ENCODE measurements at regions not wholly inside any gene's neighbourhood (a gene's known extent, or its start where the extent isn't known, plus 50 kb on each side); places are given as distances from the start of the nearest gene placed in this dataset.

DNA sequence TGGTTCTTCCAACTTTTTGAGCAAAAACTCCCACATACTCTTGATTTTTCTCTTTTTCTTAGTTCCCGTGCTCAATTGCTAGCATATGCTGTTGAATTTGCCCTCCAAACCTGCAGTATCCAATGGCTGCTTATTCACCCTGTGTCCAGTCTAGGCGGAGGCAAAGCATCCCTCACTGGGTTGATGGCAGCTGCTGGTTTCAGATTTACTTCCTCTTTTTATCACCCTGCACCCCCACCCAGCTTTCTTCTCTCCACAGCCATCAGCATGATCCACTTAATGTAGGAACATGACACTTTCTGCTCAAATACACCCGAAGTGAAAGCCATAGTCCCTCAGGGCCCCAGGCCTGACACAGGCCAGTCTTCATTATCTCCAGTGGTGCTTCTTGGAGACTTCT lies 87.6 kb upstream of the ADARB2 start:
- Histone ChIP-seq H3K27me3 (ENCODE audit: control insufficient read depth in 5 of 5, insufficient read depth in 4 of 5, low read length in 5 of 5) (no peaks in the 10 kb centered on the region), H3K27ac (ENCODE audit: low read depth, low read length) (no peak overlapping the region), H3K9me3 (ENCODE audit: control insufficient read depth in 5 of 5, low read length in 5 of 5) (peaks cover 0 to 13% (median 4%) of the 10 kb centered on the region in 5 donors), H3K9ac (ENCODE audit: low read length in 5 of 5) (no peak overlapping the region), H3K4me1 (ENCODE audit: control insufficient read depth in 5 of 5, insufficient read depth in 5 of 5, low read length in 5 of 5) (no peaks in the 10 kb centered on the region), H3K4me3 (ENCODE audit: low read depth in 1 of 5, low read length in 5 of 5) (no peak overlapping the region), H3K36me3 (ENCODE audit: control insufficient read depth in 5 of 5, insufficient read depth in 5 of 5, low read length in 5 of 5) (no peaks in the 10 kb centered on the region)

DNA sequence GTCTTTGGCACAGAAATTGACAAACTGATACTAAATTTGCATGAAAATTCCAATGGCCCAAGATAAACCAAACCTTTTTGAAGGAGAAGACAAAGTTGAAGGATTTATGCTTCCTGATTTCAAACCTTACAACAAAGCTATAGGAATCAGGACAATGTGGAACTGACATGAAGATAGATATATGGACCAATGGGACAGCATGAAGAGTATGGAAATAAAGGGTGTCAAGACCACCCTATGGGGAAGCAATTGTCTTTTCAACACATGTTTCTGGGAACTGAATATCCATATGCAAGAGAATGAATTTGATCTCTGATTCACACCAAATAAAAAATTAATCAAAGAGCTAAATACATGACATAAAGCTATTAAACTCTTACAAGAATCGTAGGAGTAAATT lies 77.2 kb upstream of the ADARB2 start:
- Histone ChIP-seq H3K36me3 (ENCODE audit: control insufficient read depth in 5 of 5, insufficient read depth in 5 of 5, low read length in 5 of 5) (no peaks in the 10 kb centered on the region), H3K4me3 (ENCODE audit: low read depth in 1 of 5, low read length in 5 of 5) (no peak overlapping the region), H3K27ac (ENCODE audit: low read depth, low read length) (no peak overlapping the region), H3K27me3 (ENCODE audit: control insufficient read depth in 5 of 5, insufficient read depth in 4 of 5, low read length in 5 of 5) (no peaks in the 10 kb centered on the region), H3K9me3 (ENCODE audit: control insufficient read depth in 5 of 5, low read length in 5 of 5) (peaks cover 0 to 19% (median 6%) of the 10 kb centered on the region in 5 donors), H3K9ac (ENCODE audit: low read length in 5 of 5) (no peak overlapping the region), H3K4me1 (ENCODE audit: control insufficient read depth in 5 of 5, insufficient read depth in 5 of 5, low read length in 5 of 5) (no peaks in the 10 kb centered on the region)

DNA sequence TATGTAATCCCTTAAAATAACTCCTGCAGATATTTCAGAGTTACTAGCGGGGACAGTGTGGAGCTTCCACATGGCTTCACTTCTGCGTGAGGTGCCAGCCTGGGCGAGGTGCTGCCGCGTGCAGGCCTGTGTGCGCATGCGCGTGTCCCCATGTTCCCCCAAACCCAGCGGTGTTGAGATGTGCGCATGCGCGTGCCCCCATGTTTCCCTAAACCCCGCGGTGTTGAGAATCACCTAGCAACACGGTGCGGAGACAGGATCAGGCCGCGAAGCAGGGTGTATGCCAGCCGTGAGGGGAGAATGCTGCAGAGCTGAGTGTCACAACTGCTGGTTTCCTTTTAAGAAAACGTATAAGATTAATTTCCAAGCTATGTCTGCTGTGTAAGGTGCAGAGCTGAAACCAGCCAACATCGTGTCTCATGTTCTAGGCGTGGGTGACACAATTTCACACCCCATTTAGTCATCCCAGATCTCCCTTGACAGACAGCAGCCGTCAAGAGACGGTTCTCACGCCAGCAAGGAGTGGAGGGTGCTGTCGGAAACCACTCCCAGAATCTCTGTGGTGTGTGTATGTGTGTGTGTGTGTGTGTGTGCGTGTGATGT lies 71.9 kb upstream of the ADARB2 start:
- H3K36me3 ChIP-seq (ENCODE audit: control insufficient read depth in 5 of 5, insufficient read depth in 5 of 5, low read length in 5 of 5), result no peaks in the 10 kb centered on the region
- H3K4me3 ChIP-seq (ENCODE audit: low read depth in 1 of 5, low read length in 5 of 5), result no peak overlapping the region
- no peaks in the 10 kb centered on the region for H3K4me1 ChIP-seq (ENCODE audit: control insufficient read depth in 5 of 5, insufficient read depth in 5 of 5, low read length in 5 of 5)
- peaks cover 0 to 3% (median 0%) of the 10 kb centered on the region in 5 donors for H3K9me3 ChIP-seq (ENCODE audit: control insufficient read depth in 5 of 5, low read length in 5 of 5)
- no peak overlapping the region for H3K9ac ChIP-seq (ENCODE audit: low read length in 5 of 5)
- peaks cover 0 to 3% (median 0%) of the 10 kb centered on the region in 5 donors for H3K27me3 ChIP-seq (ENCODE audit: control insufficient read depth in 5 of 5, insufficient read depth in 4 of 5, low read length in 5 of 5)
- no peak overlapping the region for H3K27ac ChIP-seq (ENCODE audit: low read depth, low read length)

DNA sequence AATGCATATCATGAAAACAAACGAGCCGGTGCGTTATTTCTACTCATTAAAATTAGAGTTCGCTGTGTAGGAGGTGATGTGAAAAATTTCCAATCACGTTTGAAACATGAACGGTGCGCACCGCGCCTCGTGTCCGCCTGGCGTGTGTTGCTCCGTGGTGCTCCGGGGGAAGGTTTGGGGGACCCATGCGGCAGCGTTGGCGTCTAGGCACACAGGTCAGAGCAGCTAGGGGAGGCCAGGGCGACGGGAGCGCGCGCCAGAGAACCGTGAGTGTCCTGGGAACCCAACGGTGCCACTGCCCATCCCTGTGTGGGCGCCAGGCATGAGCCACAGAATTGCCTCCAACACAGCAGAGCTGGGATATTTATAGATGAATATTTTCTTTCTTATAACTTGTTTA lies 70.6 kb upstream of the ADARB2 start:
- Histone ChIP-seq H3K9ac (ENCODE audit: low read length in 5 of 5) (no peak overlapping the region), H3K36me3 (ENCODE audit: control insufficient read depth in 5 of 5, insufficient read depth in 5 of 5, low read length in 5 of 5) (no peaks in the 10 kb centered on the region), H3K27me3 (ENCODE audit: control insufficient read depth in 5 of 5, insufficient read depth in 4 of 5, low read length in 5 of 5) (peaks cover 0 to 3% (median 0%) of the 10 kb centered on the region in 5 donors)

DNA sequence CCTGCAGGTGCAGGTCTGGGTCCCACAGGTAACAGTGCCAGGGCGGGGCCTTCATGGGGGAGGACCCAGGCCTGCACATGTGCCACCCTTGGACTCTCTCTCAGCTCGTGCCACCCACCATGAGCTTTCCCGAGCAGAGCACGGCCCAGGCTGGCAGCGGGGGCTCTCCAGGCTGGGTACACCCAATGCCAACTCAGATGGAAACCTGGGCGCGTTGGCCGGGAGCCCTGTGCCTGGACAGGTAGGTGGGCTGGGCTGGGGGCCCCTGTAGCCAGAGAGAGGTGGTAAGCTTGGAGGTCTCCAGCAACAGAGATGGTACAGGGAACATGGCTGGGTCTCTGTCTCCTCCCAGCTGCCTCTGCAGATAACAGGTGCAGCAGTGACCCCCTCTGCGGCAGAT lies 69.9 kb upstream of the ADARB2 start:
- Histone ChIP-seq H3K4me1 (ENCODE audit: control insufficient read depth in 5 of 5, insufficient read depth in 5 of 5, low read length in 5 of 5) (no peaks in the 10 kb centered on the region), H3K9me3 (ENCODE audit: control insufficient read depth in 5 of 5, low read length in 5 of 5) (peaks cover 0 to 3% (median 0%) of the 10 kb centered on the region in 5 donors), H3K27me3 (ENCODE audit: control insufficient read depth in 5 of 5, insufficient read depth in 4 of 5, low read length in 5 of 5) (peaks cover 0 to 3% (median 0%) of the 10 kb centered on the region in 5 donors), H3K4me3 (ENCODE audit: low read depth in 1 of 5, low read length in 5 of 5) (no peak overlapping the region), H3K36me3 (ENCODE audit: control insufficient read depth in 5 of 5, insufficient read depth in 5 of 5, low read length in 5 of 5) (no peaks in the 10 kb centered on the region), H3K9ac (ENCODE audit: low read length in 5 of 5) (no peak overlapping the region), H3K27ac (ENCODE audit: low read depth, low read length) (no peak overlapping the region)

More for the DNA sequence above, 70.6 kb upstream of the ADARB2 start:
- no peak overlapping the region for H3K27ac ChIP-seq (ENCODE audit: low read depth, low read length)
- no peaks in the 10 kb centered on the region for H3K4me1 ChIP-seq (ENCODE audit: control insufficient read depth in 5 of 5, insufficient read depth in 5 of 5, low read length in 5 of 5)
- H3K4me3 ChIP-seq (ENCODE audit: low read depth in 1 of 5, low read length in 5 of 5), result no peak overlapping the region
- peaks cover 0 to 3% (median 0%) of the 10 kb centered on the region in 5 donors for H3K9me3 ChIP-seq (ENCODE audit: control insufficient read depth in 5 of 5, low read length in 5 of 5)

DNA sequence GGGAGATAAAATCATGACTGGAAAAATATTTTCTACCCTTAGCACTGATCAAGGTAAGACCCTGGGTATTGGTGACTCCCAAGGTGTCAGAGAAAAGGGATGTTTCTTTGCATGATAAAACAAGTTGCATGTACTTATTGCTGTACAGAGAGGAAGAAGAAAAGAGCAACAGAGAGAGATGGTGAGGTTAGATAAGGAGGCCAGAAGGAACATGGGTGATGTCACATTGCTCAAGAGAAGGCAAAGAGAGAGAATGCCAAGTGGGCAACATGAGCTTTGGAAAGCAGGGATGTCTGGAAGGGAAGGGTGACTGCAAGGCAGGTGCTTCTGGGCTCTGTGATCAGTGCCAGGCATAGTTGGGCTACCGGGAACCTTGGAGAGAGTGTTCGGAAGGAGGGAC lies 65.1 kb upstream of the ADARB2 start:
- no peaks in the 10 kb centered on the region for H3K4me1 ChIP-seq (ENCODE audit: control insufficient read depth in 5 of 5, insufficient read depth in 5 of 5, low read length in 5 of 5)
- no peak overlapping the region for H3K9ac ChIP-seq (ENCODE audit: low read length in 5 of 5)
- H3K9me3 ChIP-seq (ENCODE audit: control insufficient read depth in 5 of 5, low read length in 5 of 5), result peaks cover 0 to 10% (median 0%) of the 10 kb centered on the region in 5 donors
- no peak overlapping the region for H3K4me3 ChIP-seq (ENCODE audit: low read depth in 1 of 5, low read length in 5 of 5)
- H3K27ac ChIP-seq (ENCODE audit: low read depth, low read length), result no peak overlapping the region
- peaks cover 0 to 3% (median 0%) of the 10 kb centered on the region in 5 donors for H3K27me3 ChIP-seq (ENCODE audit: control insufficient read depth in 5 of 5, insufficient read depth in 4 of 5, low read length in 5 of 5)
- H3K36me3 ChIP-seq (ENCODE audit: control insufficient read depth in 5 of 5, insufficient read depth in 5 of 5, low read length in 5 of 5), result no peaks in the 10 kb centered on the region

DNA sequence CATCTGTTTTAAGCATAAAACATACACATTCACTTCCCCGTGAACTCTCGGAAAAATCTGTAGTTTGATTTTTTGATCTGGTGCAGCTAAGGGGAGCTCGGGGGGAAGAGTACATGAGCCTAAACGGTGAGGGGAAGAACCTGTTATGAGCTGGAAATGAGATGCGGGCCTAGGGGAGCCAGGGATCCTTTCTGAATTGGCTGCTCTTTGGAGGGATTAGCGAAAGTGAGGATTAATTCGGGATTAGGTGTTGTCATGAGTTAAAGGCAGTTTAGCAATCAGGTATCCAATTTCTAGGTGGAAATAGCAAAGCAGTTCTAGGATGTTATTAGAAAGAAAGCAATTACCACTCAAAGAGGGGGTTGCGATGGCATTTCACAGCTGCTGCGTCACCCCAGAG lies 51.1 kb upstream of the ADARB2 start:
- no peak overlapping the region for H3K27ac ChIP-seq (ENCODE audit: low read depth, low read length)
- no peak overlapping the region for H3K4me3 ChIP-seq (ENCODE audit: low read depth in 1 of 5, low read length in 5 of 5)
- no peaks in the 10 kb centered on the region for H3K36me3 ChIP-seq (ENCODE audit: control insufficient read depth in 5 of 5, insufficient read depth in 5 of 5, low read length in 5 of 5)
- peaks cover 0 to 7% (median 5%) of the 10 kb centered on the region in 5 donors for H3K27me3 ChIP-seq (ENCODE audit: control insufficient read depth in 5 of 5, insufficient read depth in 4 of 5, low read length in 5 of 5)
- peaks cover 0 to 3% (median 0%) of the 10 kb centered on the region in 5 donors for H3K9me3 ChIP-seq (ENCODE audit: control insufficient read depth in 5 of 5, low read length in 5 of 5)
- no peak overlapping the region for H3K9ac ChIP-seq (ENCODE audit: low read length in 5 of 5)
- H3K4me1 ChIP-seq (ENCODE audit: control insufficient read depth in 5 of 5, insufficient read depth in 5 of 5, low read length in 5 of 5), result no peaks in the 10 kb centered on the region

All from subcutaneous abdominal adipose tissue (tissue), 5 donors.